ENCODE measurements at regions not wholly inside any gene's neighbourhood (a gene's known extent, or its start where the extent isn't known, plus 50 kb on each side); places are given as distances from the start of the nearest gene placed in this dataset.

GRCh38 chr6:144896871-144897270, 611.7 kb downstream of the UTRN start:
- Histone ChIP-seq H3K4me1 (no peaks in the 10 kb centered on the region), H3K27me3 (no peaks in the 10 kb centered on the region), H3K4me3 (no peak overlapping the region), H3K36me3 (no peaks in the 10 kb centered on the region), H3K9me3 (no peaks in the 10 kb centered on the region), H3K27ac (no peak overlapping the region)
- FAIRE-seq, result no peak
- ATAC-seq, result peak in 1 of 4 donors; percentile 31
- no peak for DNase-seq
- intact Hi-C loops (cut with DNase I), result no loop called here
- TF ChIP-seq CTCF (IDR thresholded peaks at IDR 0.05), result no peak

- H3K36me3 ChIP-seq, result no peaks in the 10 kb centered on the region
- intact Hi-C loops (cut with DNase I), result no loop called here
- 86 to 88% methylated on average over 4 of the region's 4 CpGs for WGBS, 2 donors
- no peak overlapping the region for H3K27ac ChIP-seq
- no peaks in the 10 kb centered on the region for H3K9me3 ChIP-seq
- H3K27me3 ChIP-seq, result no peaks in the 10 kb centered on the region
- DNase-seq, result no peak
- no peak for ATAC-seq
- FAIRE-seq, result no peak
- TF ChIP-seq CTCF (IDR thresholded peaks at IDR 0.05), result no peak
- H3K4me3 ChIP-seq, result no peak overlapping the region
- H3K4me1 ChIP-seq, result no peaks in the 10 kb centered on the region
These were observed 612.3 kb downstream of the UTRN start for GRCh38 chr6:144897441-144897921.

GRCh38 chr6:144898052-144898689, 613.0 kb downstream of the UTRN start:
- H3K36me3 ChIP-seq, result no peaks in the 10 kb centered on the region
- H3K27me3 ChIP-seq, result no peaks in the 10 kb centered on the region
- H3K27ac ChIP-seq, result no peak overlapping the region
- intact Hi-C loops (cut with DNase I), result no loop called here
- no peaks in the 10 kb centered on the region for H3K9me3 ChIP-seq
- no peak for TF ChIP-seq CTCF (IDR thresholded peaks at IDR 0.05)
- H3K4me3 ChIP-seq, result no peak overlapping the region
- H3K4me1 ChIP-seq, result no peaks in the 10 kb centered on the region
- ATAC-seq (no peak), FAIRE-seq (no peak), DNase-seq (no peak)
- 80% methylated on average over 3 of the region's 3 CpGs for WGBS, 2 donors

- no peak for ATAC-seq
- no peak for FAIRE-seq
- no peaks in the 10 kb centered on the region for H3K4me1 ChIP-seq
- no peaks in the 10 kb centered on the region for H3K36me3 ChIP-seq
- no peak overlapping the region for H3K4me3 ChIP-seq
- no peaks in the 10 kb centered on the region for H3K27me3 ChIP-seq
- no peaks in the 10 kb centered on the region for H3K9me3 ChIP-seq
- 95 to 98% methylated on average over 1 of the region's 1 CpG for WGBS, 2 donors
- intact Hi-C loops (cut with DNase I), result no loop called here
- no peak for DNase-seq
- H3K27ac ChIP-seq, result no peak overlapping the region
- TF ChIP-seq CTCF (IDR thresholded peaks at IDR 0.05), result no peak
These were observed 613.6 kb downstream of the UTRN start for GRCh38 chr6:144898741-144899140.

GRCh38 chr6:144899161-144899560, 614.0 kb downstream of the UTRN start:
- no peaks in the 10 kb centered on the region for H3K27me3 ChIP-seq
- H3K4me3 ChIP-seq, result no peak overlapping the region
- no peaks in the 10 kb centered on the region for H3K36me3 ChIP-seq
- ATAC-seq, result no peak
- no peak for FAIRE-seq
- 95 to 98% methylated on average over 1 of the region's 1 CpG for WGBS, 2 donors
- TF ChIP-seq CTCF (IDR thresholded peaks at IDR 0.05), result no peak
- no peaks in the 10 kb centered on the region for H3K9me3 ChIP-seq
- intact Hi-C loops (cut with DNase I), result no loop called here
- H3K4me1 ChIP-seq, result no peaks in the 10 kb centered on the region
- no peak overlapping the region for H3K27ac ChIP-seq
- DNase-seq, result no peak
